ENCODE measurements at regions not wholly inside any gene's neighbourhood (a gene's known extent, or its start where the extent isn't known, plus 50 kb on each side); places are given as distances from the start of the nearest gene placed in this dataset.

DNA sequence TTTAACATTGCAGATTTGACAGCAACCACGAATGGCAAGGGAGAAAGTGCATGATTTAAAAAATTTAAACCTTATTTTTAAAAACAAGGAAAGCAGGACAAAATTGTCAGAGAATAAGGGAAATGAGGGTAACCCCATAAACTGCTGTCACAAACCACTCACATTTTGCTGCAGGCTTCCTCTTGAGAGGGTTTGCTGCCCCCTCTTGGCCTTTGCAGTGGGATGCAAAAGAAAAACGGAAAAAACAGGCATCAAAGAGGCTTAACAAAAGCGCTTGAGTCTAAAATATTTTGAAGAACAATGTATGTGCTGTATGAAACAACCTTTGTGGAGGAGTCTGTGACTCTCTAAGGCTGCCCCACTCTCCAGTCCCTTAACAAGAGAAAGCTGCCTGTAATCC, 91.6 kb downstream of the TMX3 start:
- Histone ChIP-seq H3K27me3 (ENCODE audit: insufficient read depth, low read depth) (no peaks in the 10 kb centered on the region), H3K4me1 (ENCODE audit: low read depth, poor library complexity, severe bottlenecking) (peaks cover 5% of the 10 kb centered on the region), H3K4me3 (IDR thresholded peaks at IDR 0.05; ENCODE audit: insufficient read depth, low read depth, low read length) (no peak overlapping the region), H3K79me2 (ENCODE audit: insufficient read depth, low read depth) (no peaks in the 10 kb centered on the region), H3K36me3 (ENCODE audit: insufficient read depth) (no peaks in the 10 kb centered on the region), H3K4me2 (no peak overlapping the region), H3K27ac (no peak overlapping the region), H3K9ac (no peak overlapping the region), H2AFZ (ENCODE audit: low read depth) (no peak overlapping the region), H4K20me1 (ENCODE audit: insufficient read depth) (no peaks in the 10 kb centered on the region)
- TF ChIP-seq, protein P1, sequence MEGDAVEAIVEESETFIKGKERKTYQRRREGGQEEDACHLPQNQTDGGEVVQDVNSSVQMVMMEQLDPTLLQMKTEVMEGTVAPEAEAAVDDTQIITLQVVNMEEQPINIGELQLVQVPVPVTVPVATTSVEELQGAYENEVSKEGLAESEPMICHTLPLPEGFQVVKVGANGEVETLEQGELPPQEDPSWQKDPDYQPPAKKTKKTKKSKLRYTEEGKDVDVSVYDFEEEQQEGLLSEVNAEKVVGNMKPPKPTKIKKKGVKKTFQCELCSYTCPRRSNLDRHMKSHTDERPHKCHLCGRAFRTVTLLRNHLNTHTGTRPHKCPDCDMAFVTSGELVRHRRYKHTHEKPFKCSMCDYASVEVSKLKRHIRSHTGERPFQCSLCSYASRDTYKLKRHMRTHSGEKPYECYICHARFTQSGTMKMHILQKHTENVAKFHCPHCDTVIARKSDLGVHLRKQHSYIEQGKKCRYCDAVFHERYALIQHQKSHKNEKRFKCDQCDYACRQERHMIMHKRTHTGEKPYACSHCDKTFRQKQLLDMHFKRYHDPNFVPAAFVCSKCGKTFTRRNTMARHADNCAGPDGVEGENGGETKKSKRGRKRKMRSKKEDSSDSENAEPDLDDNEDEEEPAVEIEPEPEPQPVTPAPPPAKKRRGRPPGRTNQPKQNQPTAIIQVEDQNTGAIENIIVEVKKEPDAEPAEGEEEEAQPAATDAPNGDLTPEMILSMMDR (conservative IDR thresholded peaks at IDR 0.05; ENCODE audit: low read depth, low read length): peak; percentile 79

- Histone ChIP-seq H3K27ac (no peak overlapping the region), H2AFZ (ENCODE audit: low read depth) (no peak overlapping the region)
- TF ChIP-seq, protein P1 (conservative IDR thresholded peaks at IDR 0.05; ENCODE audit: low read depth, low read length): no peak
Measured at GRCh38 chr18:68611311-68611710, 103.6 kb downstream of the TMX3 start.

DNA sequence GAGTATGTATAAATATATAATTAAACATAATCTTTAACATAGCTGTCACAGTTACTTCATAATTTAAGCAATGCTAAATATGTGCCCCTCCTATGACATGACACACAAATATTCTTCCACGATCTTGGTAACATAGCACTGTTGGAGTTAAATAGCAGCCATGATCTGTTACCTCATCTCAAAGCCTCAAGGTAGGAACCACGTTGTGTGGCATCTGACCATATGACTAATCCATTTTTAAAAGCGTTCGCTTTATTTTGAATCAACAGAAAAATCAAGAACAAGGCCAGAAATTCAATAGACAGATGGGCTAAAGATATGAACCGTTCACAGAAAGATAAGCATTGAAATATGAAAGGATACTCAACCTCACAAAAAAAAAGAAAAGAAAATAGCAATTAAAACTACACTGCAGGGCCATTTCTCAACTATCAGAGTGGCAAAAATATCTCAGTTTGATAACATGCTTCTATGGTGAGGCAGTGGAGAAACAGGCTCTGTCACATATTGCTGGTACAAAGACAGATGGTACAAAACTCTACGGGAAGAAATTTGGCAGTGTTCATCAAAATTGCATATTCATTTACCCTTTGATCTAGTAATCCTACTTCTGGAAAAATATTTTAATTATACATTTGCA, 105.9 kb downstream of the TMX3 start:
- no peak overlapping the region for H3K4me3 ChIP-seq (IDR thresholded peaks at IDR 0.05; ENCODE audit: insufficient read depth, low read depth, low read length)
- H3K9ac ChIP-seq: no peak overlapping the region
- H3K36me3 ChIP-seq (ENCODE audit: insufficient read depth): no peaks in the 10 kb centered on the region
- no peaks in the 10 kb centered on the region for H3K27me3 ChIP-seq (ENCODE audit: insufficient read depth, low read depth)
- no peaks in the 10 kb centered on the region for H4K20me1 ChIP-seq (ENCODE audit: insufficient read depth)
- no peak overlapping the region for H2AFZ ChIP-seq (ENCODE audit: low read depth)
- no peaks in the 10 kb centered on the region for H3K4me1 ChIP-seq (ENCODE audit: low read depth, poor library complexity, severe bottlenecking)
- H3K27ac ChIP-seq: no peak overlapping the region
- TF ChIP-seq, protein P1 (conservative IDR thresholded peaks at IDR 0.05; ENCODE audit: low read depth, low read length): no peak
- H3K4me2 ChIP-seq: no peak overlapping the region
- H3K79me2 ChIP-seq (ENCODE audit: insufficient read depth, low read depth): no peaks in the 10 kb centered on the region

More at GRCh38 chr18:68611311-68611710, 103.6 kb downstream of the TMX3 start:
- Histone ChIP-seq H3K36me3 (ENCODE audit: insufficient read depth) (no peaks in the 10 kb centered on the region), H3K4me3 (IDR thresholded peaks at IDR 0.05; ENCODE audit: insufficient read depth, low read depth, low read length) (no peak overlapping the region), H3K4me2 (no peak overlapping the region), H3K27me3 (ENCODE audit: insufficient read depth, low read depth) (no peaks in the 10 kb centered on the region), H3K9ac (no peak overlapping the region), H3K4me1 (ENCODE audit: low read depth, poor library complexity, severe bottlenecking) (no peaks in the 10 kb centered on the region), H4K20me1 (ENCODE audit: insufficient read depth) (no peaks in the 10 kb centered on the region), H3K79me2 (ENCODE audit: insufficient read depth, low read depth) (no peaks in the 10 kb centered on the region)

DNA sequence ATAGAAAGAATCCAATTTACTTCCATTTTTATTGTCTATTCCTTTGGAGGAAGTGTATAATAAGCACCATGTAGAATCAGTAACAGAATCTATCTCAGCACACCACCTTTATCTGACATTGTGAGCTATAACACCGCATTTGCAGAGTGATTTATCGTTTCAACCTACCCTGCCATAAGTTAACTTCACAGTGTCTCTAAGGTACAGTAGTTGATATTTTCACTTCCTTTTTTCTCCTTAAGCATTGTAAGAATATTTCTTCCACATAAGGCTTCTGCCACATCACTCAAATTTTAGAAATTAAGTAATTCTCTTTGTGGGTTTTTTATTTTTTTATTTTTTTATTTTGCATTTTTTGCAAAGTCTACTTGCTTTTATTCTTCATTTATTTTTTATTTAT, 107.1 kb downstream of the TMX3 start:
- TF ChIP-seq, protein P1 (conservative IDR thresholded peaks at IDR 0.05; ENCODE audit: low read depth, low read length): no peak
- Histone ChIP-seq H4K20me1 (ENCODE audit: insufficient read depth) (no peaks in the 10 kb centered on the region), H3K4me2 (no peak overlapping the region), H3K27ac (no peak overlapping the region), H2AFZ (ENCODE audit: low read depth) (no peak overlapping the region), H3K9ac (no peak overlapping the region), H3K27me3 (ENCODE audit: insufficient read depth, low read depth) (no peaks in the 10 kb centered on the region), H3K4me1 (ENCODE audit: low read depth, poor library complexity, severe bottlenecking) (no peaks in the 10 kb centered on the region), H3K36me3 (ENCODE audit: insufficient read depth) (no peaks in the 10 kb centered on the region), H3K79me2 (ENCODE audit: insufficient read depth, low read depth) (no peaks in the 10 kb centered on the region), H3K4me3 (IDR thresholded peaks at IDR 0.05; ENCODE audit: insufficient read depth, low read depth, low read length) (no peak overlapping the region)

Measured in KMS-11 (cell line).